Medulla oblongata (tissue), 1 donor: ENCODE measurements at regions not wholly inside any gene's neighbourhood (a gene's known extent, or its start where the extent isn't known, plus 50 kb on each side); places are given as distances from the start of the nearest gene placed in this dataset.
"Not testable (repeated sequence)": the region's sequence is repeated elsewhere in the genome, so short reads cannot be mapped to it uniquely, and the experiment has no call there.

Experiments used
- DNase-seq: peaks from one replicate; pipeline ENCODE4 v3.0.0-alpha.2; 2015; ENCODE audit errors: extremely low spot score

DNA sequence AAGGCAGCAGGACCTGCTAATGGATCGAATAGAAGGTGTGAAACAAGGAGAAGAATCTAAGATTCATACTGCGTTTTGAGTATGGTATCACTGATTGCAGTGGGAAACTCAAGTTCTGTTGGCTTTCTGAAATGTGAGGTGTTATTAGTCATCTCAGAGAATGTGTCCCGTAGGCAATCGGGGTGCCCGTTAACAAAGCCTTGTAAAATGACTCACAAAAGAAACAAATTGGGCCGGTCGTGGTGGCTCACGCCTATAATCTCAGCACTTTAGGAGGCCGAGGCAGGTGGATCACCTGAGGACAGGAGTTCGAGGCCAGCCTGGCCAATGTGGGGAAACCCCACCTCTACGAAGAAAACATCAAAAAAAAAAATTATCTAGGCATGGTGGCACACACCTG is 118.2 kb upstream of the C7orf33 start:
- DNase-seq: no peak

DNA sequence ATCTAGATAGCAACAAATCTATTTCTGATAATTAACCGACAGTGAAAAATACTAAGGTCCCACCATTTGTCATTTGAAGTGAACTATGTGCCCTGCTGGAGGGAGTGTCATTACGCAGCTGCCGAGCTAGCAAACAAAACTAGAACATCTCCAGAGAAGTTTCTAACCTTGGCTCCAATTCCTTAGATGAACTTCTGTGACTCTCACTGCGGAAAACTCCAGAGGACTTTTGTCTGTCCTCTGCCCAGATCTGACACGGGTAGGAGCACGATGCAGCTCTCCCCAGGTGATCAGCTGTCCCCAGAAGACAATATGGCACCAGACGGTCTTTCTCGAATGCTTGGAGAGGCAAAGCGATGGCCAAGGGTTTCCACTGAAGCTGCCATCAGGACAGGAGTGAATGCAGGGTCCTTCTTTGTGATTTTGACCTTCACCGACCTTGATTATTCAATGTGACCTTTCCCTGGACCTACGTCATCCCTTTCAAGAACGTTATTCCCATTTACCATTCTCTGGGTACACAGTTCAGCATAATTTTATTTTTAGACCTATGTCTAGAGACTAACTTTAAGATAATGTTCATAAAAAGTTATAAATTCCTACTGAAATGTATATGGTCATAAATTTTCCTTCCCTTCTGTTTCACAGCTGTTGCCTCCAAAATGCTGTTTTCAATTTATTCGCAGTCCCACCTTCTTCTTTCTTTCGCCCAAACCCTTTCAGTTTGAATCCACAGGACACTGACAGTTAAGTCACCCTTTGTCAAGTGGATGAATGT is 116.7 kb upstream of the C7orf33 start:
- DNase-seq: no peak

DNA sequence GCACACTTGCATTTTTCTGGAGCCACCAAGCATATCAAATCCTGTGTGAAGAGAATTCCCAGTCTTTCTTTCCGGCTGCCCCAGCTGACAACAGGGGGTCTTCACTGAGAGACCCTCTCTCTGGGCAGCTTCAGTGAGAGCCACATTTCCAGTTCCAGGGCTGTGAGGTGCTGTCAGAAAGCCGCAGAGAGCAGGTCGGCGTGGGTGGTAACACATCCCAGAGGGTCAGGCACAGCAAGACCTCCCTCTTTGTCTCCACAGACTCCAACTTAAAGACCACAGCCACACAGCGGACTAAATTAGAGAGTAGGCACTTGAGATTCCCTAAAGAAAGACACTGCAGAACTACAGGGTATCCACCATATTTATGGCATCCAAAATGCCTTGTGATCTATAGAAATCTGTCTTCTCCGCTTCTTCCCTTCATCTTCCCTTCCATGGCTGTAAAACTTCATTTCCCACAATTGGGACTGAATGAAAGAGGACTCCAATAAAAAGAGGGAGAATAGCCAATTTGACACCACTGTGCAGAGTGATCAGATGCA is 116.0 kb upstream of the C7orf33 start:
- DNase-seq: no peak

DNA sequence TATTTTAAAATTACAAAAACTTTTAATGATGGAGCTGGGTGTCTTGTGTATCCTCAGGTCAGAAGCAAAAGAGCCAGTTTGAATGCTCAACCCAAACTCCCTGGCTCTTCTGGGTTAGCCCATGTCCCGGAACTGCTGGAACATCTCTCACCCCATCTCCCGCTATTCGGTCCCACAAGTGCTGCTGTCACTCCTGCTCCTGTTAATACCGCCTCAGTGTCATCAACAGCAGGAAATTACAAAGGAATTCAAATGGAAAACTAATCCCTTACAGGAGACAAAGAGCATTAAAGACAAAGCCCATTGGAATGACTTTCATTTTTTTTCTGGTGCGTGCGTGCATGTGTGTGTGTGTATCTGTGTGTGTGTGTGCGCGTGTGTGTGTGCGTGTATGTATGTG is 112.0 kb upstream of the C7orf33 start:
- DNase-seq: no peak

DNA sequence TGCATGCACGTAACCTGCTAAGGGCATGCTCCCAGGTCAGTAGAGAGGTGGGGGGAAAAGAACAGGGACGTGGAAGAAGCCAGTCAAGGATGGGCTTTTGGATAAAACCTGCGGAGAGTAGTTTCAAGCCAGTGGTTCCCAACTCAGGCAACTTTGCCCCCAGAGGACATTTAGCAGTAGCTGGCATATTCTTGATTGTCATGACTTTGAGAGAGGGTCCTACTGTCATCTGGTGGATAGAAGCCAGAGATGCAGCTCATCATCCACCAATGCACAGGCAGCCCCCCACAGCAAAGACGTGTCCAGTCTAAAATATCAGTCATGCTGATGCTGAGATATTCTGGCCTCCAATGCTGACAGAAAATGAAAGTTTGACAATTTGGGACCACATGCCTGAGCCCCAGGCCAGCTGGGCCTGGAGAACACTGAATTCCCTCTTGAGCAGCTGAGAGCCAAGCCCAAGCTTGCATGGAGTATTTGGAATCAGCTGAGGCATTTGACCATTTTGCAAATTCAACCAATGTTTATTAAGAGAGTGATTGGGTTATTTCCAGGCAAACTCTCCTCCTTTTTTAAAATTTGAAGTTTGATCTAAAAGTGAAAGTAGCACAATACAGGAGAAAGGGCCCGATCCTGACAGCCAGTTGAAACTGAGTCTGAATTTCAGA is 110.0 kb upstream of the C7orf33 start:
- no peak for DNase-seq

DNA sequence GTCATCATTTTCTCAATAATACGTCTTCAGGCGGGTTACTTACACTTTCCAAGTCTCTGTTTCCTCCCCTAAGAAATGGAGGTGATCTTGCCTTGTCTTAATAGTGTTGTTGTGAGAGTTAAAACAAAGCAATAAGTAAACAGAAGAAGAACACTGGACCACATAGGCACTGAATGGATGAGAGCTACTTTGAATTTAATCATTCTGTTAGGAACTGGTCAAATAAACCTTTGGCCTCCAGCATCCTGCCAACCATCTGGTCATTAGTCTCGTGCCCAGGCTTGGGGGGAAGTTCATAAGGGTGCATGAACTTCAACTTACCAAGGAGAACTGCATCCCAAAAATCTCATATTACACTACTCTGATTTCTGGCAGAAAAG is 109.4 kb upstream of the C7orf33 start:
- no peak for DNase-seq

DNA sequence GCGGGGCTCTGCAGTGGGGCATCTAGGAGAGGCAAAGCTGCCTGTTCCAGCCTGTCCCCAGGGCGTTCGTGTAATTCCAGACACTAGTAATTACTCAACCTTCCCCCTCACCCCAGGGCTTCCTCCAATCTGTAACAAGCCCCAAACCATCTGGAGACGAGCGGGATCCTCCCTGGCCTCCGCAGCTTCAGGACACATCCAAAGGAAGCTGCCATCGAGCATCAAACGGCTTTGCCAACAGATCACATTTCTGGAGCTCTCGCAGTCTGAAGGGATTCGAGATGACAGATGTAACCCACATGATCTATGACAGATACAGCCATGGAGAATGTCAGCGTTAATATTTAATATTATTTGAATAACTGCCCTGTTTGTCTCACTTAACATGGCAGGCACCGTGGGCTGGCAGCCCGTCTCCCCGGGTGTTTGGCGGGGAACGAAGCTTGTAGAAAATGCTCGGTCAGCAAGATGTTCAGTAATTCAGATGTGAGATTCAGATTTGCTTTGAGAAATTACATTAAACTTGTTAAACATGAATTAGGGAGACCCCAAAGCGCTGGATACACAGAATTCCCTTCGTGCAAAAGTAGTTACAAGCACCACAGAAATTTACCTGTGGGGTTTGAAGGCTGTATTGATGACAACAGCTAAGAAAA is 108.5 kb upstream of the C7orf33 start:
- DNase-seq: no peak

DNA sequence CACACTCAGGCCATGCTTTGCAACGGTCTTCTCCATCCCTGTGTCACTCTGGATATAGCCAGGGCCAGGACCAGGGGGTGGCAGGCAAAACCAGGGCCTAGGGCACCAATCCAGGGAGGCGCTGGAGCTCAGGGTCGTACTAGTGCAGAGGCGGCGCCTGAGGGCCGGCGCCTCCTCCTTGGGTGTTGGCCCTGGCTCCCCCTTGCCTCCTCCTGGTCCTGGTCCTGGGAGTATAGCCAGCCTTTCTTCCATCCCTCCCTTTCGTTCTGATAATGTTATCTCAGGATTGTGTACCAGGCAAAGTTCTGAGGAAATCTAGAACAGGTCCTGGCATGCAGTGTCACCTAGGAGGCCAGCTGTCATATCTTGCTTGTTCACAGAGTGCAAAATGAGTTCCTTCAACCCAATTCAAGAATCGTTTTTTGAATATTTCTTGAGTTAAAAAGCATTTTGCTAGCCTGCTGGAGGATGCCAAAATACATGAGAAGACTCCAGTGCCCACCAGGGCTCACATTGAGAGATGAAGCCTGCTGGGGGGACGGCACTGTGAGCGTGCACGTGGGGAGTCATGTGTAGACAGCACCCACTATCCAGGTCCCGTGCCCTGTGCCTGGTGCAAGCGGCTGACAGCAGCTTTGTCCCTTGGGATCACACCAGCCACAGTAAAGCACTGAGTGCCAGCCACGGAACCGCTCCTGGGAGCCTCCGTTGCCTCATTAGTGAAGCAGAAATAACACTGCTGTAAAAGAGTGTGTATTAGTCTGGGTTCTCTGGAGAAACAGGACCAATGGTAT is 106.9 kb upstream of the C7orf33 start:
- DNase-seq: no peak

DNA sequence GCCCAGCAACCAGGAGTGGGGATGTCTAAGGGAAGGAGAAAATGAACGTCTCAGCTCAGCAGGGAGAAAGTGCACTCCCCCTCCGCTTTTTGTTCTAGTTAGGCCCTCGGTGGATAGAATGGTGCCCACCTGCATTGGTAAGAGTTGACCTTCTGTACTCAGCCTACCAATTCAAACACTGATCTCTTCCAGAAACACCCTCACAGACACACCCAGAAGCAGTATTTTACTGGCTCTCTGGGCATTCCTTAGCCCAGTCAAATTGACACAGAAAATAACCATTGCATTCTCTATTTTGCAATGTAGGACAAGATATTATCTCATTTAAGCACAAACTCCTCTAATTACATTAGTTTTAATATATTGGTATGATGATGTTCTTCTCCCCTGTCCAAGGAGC is 106.1 kb upstream of the C7orf33 start:
- DNase-seq: no peak

DNA sequence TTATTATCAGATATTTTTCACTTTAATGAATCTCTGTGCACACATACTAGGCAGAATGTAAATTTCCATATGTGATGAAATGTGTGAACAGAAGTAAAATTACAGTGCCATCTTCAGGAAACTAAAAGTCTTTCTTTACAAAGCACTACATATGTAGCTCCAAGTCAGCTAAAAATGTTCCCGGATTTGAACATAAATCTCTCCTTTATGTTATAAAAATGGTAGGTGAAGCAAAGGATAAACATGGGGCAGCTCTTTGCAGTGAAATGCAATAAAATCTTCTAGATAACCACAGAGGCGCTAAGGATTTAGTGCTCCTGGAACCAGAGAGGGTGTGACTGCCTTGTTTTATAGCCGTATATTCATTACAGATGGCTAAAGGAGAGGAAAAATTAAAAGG is 104.9 kb upstream of the C7orf33 start:
- peak; percentile 16 for DNase-seq

DNA sequence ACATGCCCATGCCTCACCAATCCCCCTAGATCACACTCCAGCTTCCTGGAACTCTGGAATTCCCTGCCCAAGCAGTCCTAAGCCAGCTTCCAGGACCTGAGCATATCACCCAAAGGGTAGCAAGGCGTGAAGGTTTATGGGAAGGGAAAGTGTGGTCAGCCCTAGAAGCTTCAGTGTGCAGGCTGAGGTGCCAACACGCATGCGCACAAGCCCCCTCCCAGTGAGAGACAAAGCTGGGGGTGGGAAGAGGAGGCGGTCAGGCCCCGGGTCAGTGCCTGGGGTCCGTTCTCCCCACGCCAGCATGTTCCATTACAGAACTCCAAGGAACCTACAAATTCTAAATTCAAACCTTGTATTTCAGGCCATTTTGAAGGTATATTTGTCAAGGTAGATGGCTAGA is 103.6 kb upstream of the C7orf33 start:
- DNase-seq: no peak

DNA sequence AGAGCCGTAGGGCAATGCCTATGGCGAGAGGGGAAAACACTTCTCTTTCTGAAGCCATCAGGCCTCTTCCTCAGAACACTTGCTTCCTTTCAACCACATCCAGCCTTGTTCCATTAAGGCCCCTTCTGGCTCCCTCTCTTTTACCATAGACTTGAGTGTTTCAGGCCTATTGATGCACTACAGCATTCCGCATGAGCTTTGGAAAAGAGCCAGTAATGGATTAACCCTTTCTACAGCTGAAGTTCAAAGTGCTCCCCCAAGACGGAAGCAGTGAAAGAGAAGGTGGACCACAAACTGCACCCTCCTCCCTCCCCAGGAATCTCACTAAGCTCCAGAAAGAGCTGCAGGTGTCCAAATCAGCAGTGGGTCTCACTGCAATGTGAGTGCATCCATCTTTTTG is 102.7 kb upstream of the C7orf33 start:
- no peak for DNase-seq

DNA sequence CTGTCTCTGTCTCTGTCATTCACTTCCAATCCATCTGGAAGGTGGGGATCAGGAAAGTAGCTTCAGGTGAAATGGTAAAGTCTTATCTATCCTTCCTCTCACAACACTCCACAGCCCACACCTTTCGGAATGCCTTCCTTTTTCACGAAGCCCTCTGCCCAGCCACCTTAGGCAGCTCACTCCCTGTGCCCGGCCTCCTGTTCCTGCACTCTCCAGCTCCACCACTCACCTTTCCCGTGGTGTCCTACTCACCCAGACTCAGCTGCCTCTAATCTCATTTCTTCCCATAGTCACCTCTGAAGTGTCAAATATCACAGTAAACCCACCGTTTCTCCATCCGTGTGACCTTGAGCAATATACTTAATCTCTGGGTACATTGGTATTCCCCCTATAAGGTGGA is 100.9 kb upstream of the C7orf33 start:
- DNase-seq: no peak

DNA sequence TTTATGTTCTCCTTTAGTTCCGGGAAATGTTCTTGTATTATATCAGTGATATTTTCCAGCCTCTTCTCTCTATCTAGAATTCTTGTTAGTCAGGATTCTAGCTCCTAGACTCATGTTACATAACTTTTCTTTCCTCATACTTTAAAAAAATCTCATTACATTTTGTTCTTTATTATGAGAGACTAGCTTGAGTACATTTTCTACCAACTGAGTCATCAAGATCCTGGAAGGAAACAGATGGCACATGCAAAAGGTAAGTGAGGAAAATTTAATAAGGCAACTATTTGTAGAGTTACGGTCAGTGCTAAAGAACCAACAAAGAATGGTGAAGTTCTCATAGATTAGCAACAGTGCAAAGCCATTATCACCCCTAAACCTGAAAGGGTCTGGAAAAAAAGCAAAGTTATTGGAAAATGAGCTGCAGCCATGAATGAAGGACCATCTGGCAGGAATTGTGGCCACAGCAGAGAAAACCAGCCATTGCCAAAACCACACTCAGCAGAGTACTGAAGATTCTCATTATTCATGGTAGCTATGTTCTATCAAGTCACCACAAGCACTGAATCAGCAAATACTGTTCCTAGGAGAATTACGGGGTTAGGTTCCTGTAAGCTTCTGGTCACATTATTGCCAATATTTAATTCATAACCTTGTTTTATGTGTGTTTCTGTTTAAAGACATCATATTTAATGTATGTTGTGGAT is 98.3 kb upstream of the C7orf33 start:
- DNase-seq: no peak

DNA sequence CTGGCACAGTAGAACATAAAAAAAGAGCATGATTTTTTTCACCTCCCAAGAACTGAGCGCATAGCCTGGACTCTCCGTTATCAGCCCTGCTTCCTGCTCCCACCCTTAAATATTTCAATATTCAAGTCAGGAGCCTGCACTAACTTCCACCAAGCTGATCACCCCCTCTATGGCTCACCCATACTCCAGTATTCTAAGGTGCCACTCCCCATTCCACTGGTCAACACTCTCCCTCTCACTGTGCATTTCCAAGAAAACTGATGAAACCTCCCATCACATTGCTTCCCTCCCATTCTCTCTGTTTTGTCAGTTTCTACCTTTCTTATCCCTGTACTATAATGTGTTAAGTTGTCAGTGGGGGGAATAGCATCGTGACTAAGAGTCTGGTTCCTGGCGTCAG is 95.0 kb upstream of the C7orf33 start:
- no peak for DNase-seq

DNA sequence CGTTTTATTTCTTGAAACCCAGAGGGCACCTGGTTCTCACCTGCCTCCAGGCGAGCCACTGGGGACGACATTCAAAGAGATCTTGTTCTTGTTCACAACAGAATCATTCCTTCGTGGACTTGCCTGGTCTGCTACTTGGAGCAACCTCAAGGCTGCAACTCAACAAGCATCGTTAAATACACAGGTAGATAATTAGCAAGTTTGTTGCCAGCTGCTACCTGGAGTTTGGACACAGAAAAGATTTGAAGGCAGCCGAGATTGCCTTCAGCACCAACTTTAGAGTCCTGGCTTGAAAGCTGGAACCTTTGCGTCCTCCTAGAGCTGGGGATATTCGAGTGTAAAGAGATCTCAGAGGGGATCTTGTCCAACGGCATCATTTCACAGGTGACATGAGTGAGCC is 89.6 kb upstream of the C7orf33 start:
- no peak for DNase-seq

DNA sequence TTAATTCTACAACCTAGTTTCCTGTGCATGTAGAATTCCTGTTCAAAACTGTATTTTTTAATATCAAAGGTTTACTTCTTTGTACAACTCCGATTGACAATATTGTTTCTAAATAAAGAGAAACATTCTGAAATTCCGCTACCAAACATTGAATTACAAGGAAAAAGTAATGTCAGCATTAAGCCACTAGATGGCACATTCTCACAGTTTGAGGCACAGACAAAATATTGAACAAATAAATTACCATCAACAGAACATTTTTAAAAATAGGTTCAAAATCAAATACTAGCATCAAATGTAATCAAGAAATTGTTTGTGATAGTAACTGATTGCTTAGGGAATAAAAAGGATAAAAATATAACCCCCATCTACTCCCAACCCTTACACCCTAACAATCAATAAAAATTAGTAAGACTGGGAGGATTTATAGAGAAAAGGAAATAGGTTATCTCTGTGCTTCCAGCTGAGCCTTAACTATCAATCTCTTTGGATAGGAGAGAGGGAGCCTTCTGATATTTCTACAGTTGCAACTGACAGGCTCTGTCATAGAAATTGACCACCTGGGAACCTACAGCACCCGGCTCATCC is 86.6 kb upstream of the C7orf33 start:
- peak; percentile 64 for DNase-seq

DNA sequence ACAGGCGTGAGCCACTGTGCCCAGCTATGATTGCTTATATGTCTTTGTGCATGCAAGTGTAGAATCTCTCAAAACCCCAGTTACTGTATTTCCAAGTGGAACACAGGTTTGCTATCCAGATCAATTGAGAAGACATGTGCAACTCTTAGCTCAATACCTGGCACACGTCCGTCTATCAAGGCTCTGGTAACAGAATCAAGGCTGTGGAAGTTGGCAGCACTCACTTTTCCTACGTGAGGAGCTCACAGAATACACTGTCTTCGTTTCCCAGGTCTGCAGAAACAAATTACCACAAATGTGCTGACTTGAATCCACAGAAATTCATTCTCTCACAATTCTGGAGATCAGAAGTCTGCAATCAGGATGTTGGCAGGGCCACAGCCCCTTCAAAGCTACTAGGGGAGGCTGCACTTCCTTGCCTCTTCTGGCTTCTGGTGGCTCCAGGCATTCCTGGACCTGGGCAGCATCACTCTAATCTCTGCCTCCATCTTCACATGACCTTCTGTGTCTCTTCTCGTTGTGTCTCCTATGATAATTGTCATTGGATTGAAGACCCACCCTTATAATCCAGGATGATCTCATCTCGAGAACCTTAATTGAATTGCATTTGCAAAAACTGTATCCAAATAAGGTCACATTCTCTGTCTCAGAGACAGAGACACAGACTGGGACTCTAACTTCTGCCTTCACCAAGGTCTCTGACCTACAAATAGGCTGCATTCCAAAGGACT is 84.8 kb upstream of the C7orf33 start:
- DNase-seq: no peak

DNA sequence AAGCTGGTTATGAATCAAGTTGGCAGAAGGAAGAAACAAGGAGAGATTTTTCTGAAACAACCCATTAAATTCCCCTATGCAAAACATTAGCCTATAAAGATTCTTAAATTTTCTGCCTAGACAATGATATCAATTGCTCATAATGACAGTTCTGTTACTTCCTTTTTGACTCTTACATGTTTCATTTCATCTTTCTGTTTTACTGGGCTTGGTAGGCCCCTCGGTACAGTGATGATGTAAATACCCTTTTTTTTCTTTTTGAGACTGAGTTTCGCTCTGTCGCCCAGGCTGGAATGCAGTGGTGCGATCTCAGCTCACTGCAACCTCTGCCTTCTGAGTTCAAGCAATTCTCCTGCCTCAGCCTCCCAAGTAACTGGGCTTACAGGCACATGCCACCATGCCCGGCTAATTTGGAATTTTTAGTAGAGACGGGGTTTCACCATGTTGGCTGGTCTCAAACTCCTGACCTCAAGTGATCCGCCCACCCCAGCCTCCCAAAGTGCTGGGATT is 83.4 kb upstream of the C7orf33 start:
- DNase-seq: not testable (repeated sequence)

DNA sequence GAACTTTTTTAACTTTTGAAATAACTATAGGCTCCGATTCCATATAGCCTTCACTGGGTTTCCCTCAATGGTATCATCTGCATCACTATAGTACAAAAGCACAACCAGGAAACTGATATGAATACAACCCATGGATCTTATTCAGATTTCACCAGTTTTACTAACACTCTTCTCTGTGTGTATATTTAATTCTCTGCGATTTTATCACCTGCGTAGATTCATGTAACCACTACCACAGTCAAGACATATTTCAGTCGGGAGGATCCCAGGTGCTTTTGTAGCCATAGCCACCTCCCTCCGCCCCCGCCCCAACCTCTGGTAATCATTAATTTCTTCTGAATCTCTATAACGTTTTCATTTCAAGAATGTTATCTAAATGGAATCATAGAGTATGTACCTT is 82.8 kb upstream of the C7orf33 start:
- DNase-seq: no peak
